Endothelial cell of umbilical vein (primary cell): ENCODE measurements at regions not wholly inside any gene's neighbourhood (a gene's known extent, or its start where the extent isn't known, plus 50 kb on each side); places are given as distances from the start of the nearest gene placed in this dataset.

Experiments used
- BruUV-seq: library from RNA; stranded (reverse); fragments of 400-500 nt; replicated peaks from 2 replicates; lab custom pipeline; 2021; lab: Mats Ljungman, UMichigan
- CTCF ChIA-PET: fragments of 300-600, 350-600 bp; sonication (Branson Sonifier 250); formaldehyde crosslinking; loops from one replicate; lab custom pipeline; 2021; ENCODE audit warnings: antibody characterized with exemption, inconsistent platforms; lab: Charles Lee
- POLR2A ChIA-PET: fragments of 300-600, 350-600 bp; sonication (Branson Sonifier 250); formaldehyde crosslinking; loops from one replicate; lab custom pipeline; 2021; ENCODE audit warnings: antibody characterized with exemption, inconsistent platforms; lab: Charles Lee
- DNase-seq: peaks from one replicate; pipeline ENCODE4 v3.0.0-alpha.2; 2011; ENCODE audit warnings: low read depth, low spot score
- FAIRE-seq: peaks from 2 replicates; lab custom pipeline; 2011; peaks lifted over from hg19 to GRCh38; lab: Jason Lieb, UNC
- H2AFZ ChIP-seq: 2 replicates; pipeline ENCODE4 v1.6.0; 2012; ENCODE audit warnings: low read depth, low read length, control low read depth, inconsistent platforms
- H3K27ac ChIP-seq: 2 replicates; pipeline ENCODE4 v1.5.1; 2011; ENCODE audit warnings: low read depth, mild to moderate bottlenecking, control low read depth, low read length, moderate library complexity; ENCODE audit not compliant: insufficient read depth
- H3K27me3 ChIP-seq, 2 experiments: 2 replicates each; pipeline versions ENCODE4 v1.6.0 to v1.6.1; 2011; ENCODE audit warnings: low read length in 2 of 2, mixed read lengths in 1 of 2; ENCODE audit not compliant: control insufficient read depth in 2 of 2, insufficient read depth in 2 of 2
- H3K36me3 ChIP-seq, 2 experiments: 2 replicates in 1 of 2; 3 replicates in 1 of 2; pipeline ENCODE4 v1.5.1; 2011; ENCODE audit warnings: low read length in 2 of 2, mild to moderate bottlenecking in 1 of 2, moderate library complexity in 1 of 2; ENCODE audit not compliant: control insufficient read depth in 2 of 2, insufficient read depth in 2 of 2; ENCODE audit errors: extremely low read depth in 1 of 2
- H3K4me1 ChIP-seq: 3 replicates; pipeline ENCODE4 v1.5.1; 2011; ENCODE audit warnings: mild to moderate bottlenecking, low read length; ENCODE audit not compliant: control insufficient read depth, insufficient read depth; ENCODE audit errors: extremely low read depth
- H3K4me2 ChIP-seq: 2 replicates; pipeline ENCODE4 v1.6.1; 2011; ENCODE audit warnings: low read length, control low read depth, mixed read lengths; ENCODE audit not compliant: insufficient read depth
- H3K4me3 ChIP-seq, 3 experiments: fragments of 200-600 bp in 1 of 3; sonication (generic), shearing (Covaris generic) in 1 of 3; replicated peaks in 1 of 3; 2 replicates each; pipeline ENCODE4 v1.5.1; 2011 to 2016; ENCODE audit warnings: control low read depth in 3 of 3, low read length in 3 of 3, mild to moderate bottlenecking in 2 of 3, inconsistent platforms in 1 of 3, low read depth in 1 of 3, moderate library complexity in 1 of 3; ENCODE audit not compliant: insufficient read depth in 1 of 3
- H3K79me2 ChIP-seq: 2 replicates; pipeline ENCODE4 v1.6.0; 2012; ENCODE audit warnings: low read length, inconsistent platforms; ENCODE audit not compliant: control insufficient read depth, insufficient read depth
- H3K9ac ChIP-seq: replicated peaks from 2 replicates; pipeline ENCODE3; 2011; ENCODE audit warnings: low read length, control low read depth; ENCODE audit not compliant: insufficient read depth; ENCODE audit errors: extremely low read depth
- H3K9me1 ChIP-seq: replicated peaks from 3 replicates; pipeline ENCODE4 v1.6.0; 2011; ENCODE audit warnings: mild to moderate bottlenecking, low read length; ENCODE audit not compliant: control insufficient read depth, insufficient read depth; ENCODE audit errors: extremely low read depth
- H3K9me3 ChIP-seq: replicated peaks from 2 replicates; pipeline ENCODE4 v1.5.1; 2012; ENCODE audit warnings: low read length, inconsistent platforms; ENCODE audit not compliant: control insufficient read depth, insufficient read depth
- H4K20me1 ChIP-seq: replicated peaks from 2 replicates; pipeline ENCODE3; 2011; ENCODE audit warnings: mild to moderate bottlenecking, low read length; ENCODE audit not compliant: control insufficient read depth, insufficient read depth; ENCODE audit errors: extremely low read depth
- EZH2 ChIP-seq: IDR thresholded peaks from 2 replicates; pipeline ENCODE4 v1.6.1; 2012; ENCODE audit warnings: borderline replicate concordance, low read depth, mild to moderate bottlenecking, moderate library complexity, low read length, inconsistent platforms; ENCODE audit not compliant: severe bottlenecking
- FOS ChIP-seq: IDR thresholded peaks from 2 replicates; pipeline ENCODE4 v1.6.1; 2011; ENCODE audit warnings: mild to moderate bottlenecking, low read length, moderate library complexity, borderline replicate concordance; ENCODE audit not compliant: insufficient read depth
- GATA2 ChIP-seq: IDR thresholded peaks from 2 replicates; pipeline ENCODE4 v1.7.0; 2011; ENCODE audit warnings: low read depth, mild to moderate bottlenecking, moderate library complexity, mixed read lengths, low read length; ENCODE audit not compliant: insufficient read length, insufficient read depth
- JUN ChIP-seq: IDR thresholded peaks from 2 replicates; pipeline ENCODE4 v1.6.1; 2011; ENCODE audit warnings: borderline replicate concordance, low read depth; ENCODE audit not compliant: insufficient read length, insufficient read depth
- MYC ChIP-seq: IDR thresholded peaks from one replicate; pipeline ENCODE4 v1.6.1; 2011; ENCODE audit warnings: mild to moderate bottlenecking, low read depth, low read length
- POLR2A ChIP-seq: IDR thresholded peaks from 2 replicates; pipeline ENCODE4 v1.6.1; 2012; ENCODE audit warnings: low read depth, mild to moderate bottlenecking, control low read depth, low read length
- POLR2AphosphoS5 ChIP-seq: IDR thresholded peaks from 2 replicates; pipeline ENCODE4 v1.6.1; 2012; ENCODE audit warnings: low read depth, mild to moderate bottlenecking, control low read depth, low read length, moderate library complexity; ENCODE audit not compliant: insufficient read depth
- dilution Hi-C: fragments of 300-500 bp; cut with MboI; formaldehyde crosslinking; loops from one replicate; pipeline ENCODE4 v1.15.0; 2019; ENCODE audit warnings: low sequenced_read_pairs; ENCODE audit not compliant: extremely low pct_ligation_motif_present
- intact Hi-C: fragments of 100-400 bp; cut with micrococcal nuclease; formaldehyde crosslinking; loops from one replicate; pipeline ENCODE4 v1.10.0; 2022
- TF ChIP-seq, protein P1 (sequence below): IDR thresholded peaks from 2 replicates; pipeline ENCODE4 v1.6.1; 2011; ENCODE audit not compliant: insufficient read depth, insufficient read length
- TF ChIP-seq, protein P2 (sequence below), 2 donors: IDR thresholded peaks; 1 replicate in 1 of 2; 2 replicates in 1 of 2; pipeline ENCODE4 v1.5.1; 2011; ENCODE audit warnings: low read length in 2 of 2, mild to moderate bottlenecking in 2 of 2, moderate library complexity in 2 of 2, control low read depth in 1 of 2, inconsistent platforms in 1 of 2, low read depth in 1 of 2; ENCODE audit not compliant: insufficient read depth in 1 of 2; ENCODE audit errors: extremely low read depth in 1 of 2

DNA sequence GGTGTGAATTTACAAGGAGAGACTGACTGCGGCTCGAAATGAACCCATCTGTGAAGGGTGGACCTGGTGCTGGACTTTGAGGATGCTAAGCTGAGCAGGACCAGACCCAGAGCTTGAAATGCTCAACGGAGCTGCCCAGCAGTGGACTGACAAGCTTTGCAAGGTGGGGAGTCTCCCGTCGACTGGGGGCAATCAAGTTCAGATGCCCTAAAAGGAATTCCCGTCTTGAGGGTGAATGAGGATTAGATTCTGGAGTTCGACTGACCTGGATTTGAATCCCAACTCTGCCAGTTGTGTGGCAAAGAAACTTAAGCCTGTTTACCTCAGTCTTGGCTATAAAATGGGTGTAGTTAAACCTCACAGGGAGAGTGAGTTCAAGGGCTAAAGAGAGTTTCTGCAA, 204.4 kb upstream of the LHX5 start:
- ChIA-PET CTCF (no interaction called here), POLR2A (no interaction called here)
- Histone ChIP-seq H3K9me1 (no peaks in the 10 kb centered on the region), H2AFZ (no peak overlapping the region), H4K20me1 (no peaks in the 10 kb centered on the region), H3K4me1 (no peaks in the 10 kb centered on the region), H3K9ac (no peak overlapping the region), H3K27ac (no peak overlapping the region), H3K9me3 (no peaks in the 10 kb centered on the region), H3K4me2 (no peak overlapping the region), H3K4me3 (no peak overlapping the region), H3K36me3 (no peaks in the 10 kb centered on the region), H3K79me2 (no peaks in the 10 kb centered on the region), H3K27me3 (no peaks in the 10 kb centered on the region)
- dilution Hi-C loops (no loop called here), intact Hi-C loops (no loop called here)
- TF ChIP-seq POLR2A (no peak), EZH2 (no peak), POLR2AphosphoS5 (no peak), GATA2 (no peak), JUN (no peak), MYC (no peak), FOS (no peak)
- TF ChIP-seq, protein P1, sequence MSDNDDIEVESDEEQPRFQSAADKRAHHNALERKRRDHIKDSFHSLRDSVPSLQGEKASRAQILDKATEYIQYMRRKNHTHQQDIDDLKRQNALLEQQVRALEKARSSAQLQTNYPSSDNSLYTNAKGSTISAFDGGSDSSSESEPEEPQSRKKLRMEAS = no peak
- TF ChIP-seq, protein P2, sequence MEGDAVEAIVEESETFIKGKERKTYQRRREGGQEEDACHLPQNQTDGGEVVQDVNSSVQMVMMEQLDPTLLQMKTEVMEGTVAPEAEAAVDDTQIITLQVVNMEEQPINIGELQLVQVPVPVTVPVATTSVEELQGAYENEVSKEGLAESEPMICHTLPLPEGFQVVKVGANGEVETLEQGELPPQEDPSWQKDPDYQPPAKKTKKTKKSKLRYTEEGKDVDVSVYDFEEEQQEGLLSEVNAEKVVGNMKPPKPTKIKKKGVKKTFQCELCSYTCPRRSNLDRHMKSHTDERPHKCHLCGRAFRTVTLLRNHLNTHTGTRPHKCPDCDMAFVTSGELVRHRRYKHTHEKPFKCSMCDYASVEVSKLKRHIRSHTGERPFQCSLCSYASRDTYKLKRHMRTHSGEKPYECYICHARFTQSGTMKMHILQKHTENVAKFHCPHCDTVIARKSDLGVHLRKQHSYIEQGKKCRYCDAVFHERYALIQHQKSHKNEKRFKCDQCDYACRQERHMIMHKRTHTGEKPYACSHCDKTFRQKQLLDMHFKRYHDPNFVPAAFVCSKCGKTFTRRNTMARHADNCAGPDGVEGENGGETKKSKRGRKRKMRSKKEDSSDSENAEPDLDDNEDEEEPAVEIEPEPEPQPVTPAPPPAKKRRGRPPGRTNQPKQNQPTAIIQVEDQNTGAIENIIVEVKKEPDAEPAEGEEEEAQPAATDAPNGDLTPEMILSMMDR (IDR thresholded peaks at IDR 0.05; ENCODE audit: extremely low read depth in 1 of 2, insufficient read depth in 1 of 2, low read depth in 1 of 2, low read length in 2 of 2) = no peak
- FAIRE-seq (no peak), DNase-seq (no peak)
- BruUV-seq = no TSS peak
